ENCODE measurements at regions not wholly inside any gene's neighbourhood (a gene's known extent, or its start where the extent isn't known, plus 50 kb on each side); places are given as distances from the start of the nearest gene placed in this dataset.

DNA sequence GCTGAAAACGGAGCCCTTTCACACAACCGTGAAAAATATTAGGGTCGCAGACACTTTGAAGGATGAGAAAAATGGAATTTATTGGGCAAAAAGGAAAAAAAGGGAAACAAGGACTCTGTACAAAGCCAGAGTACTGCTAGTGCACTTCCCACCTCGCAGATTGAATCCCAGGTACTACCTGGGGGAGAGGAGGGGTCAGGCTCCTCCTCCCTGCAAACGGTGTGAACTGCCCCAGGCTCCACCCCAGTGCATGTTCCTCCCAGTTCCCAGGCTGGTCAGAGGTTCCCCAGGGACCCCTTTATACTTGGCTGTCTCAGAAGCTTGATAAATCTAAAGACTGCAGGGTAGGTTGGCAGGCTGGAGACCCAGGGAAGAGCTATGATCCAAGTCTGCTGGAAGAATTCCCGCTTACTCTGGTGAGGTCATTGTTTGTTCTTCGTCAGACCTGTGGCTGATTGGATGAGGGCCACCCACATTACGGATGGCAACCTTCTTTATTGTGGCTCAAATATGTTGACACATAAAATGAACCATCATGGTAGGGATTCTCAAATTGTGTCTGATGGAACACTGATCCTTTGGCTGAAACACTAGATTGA is 290.4 kb upstream of the POU3F3 start:
- WGBS, 2 experiments (ENCODE audit: extremely low coverage in 1 of 2, insufficient coverage in 1 of 2, insufficient read length in 1 of 2, insufficient replicate concordance in 2 of 2, low coverage in 1 of 2, low lambda C conversion rate in 2 of 2, missing lambda C conversion rate in 1 of 2) = 83% methylated on average over 8 of the region's 8 CpGs; no CpG with 5 or more reads in 1 of the 2 experiments
- POLR2A ChIA-PET (ENCODE audit: partially characterized antibody) = no interaction called here
- H3K79me1 ChIP-seq (ENCODE audit: low read depth, low read length) = no peaks in the 10 kb centered on the region

More for the DNA sequence above, 290.4 kb upstream of the POU3F3 start:
- Histone ChIP-seq H2BK15ac (ENCODE audit: low read length) (no peak overlapping the region), H3K18ac (ENCODE audit: extremely low read depth, low read length) (no peak overlapping the region), H3K79me2 (ENCODE audit: control insufficient read depth in 1 of 2, insufficient read depth in 2 of 2, low read length in 2 of 2) (no peaks in the 10 kb centered on the region), H3K27me3 (replicated peaks in 1 of 4; ENCODE audit: control insufficient read depth in 3 of 4, extremely low read depth in 1 of 4, insufficient read depth in 3 of 4, low read length in 3 of 4) (no peaks in the 10 kb centered on the region), H2BK20ac (ENCODE audit: low read length) (no peak overlapping the region), H3K4me2 (ENCODE audit: insufficient read depth in 1 of 2, low read depth in 2 of 2, low read length in 2 of 2) (no peak overlapping the region), H4K91ac (replicated peaks; ENCODE audit: insufficient read length, low read length) (no peak overlapping the region), H3K4me1 (replicated peaks in 1 of 4; ENCODE audit: control insufficient read depth in 3 of 4, insufficient read depth in 4 of 4, low read length in 3 of 4) (no peaks in the 10 kb centered on the region), H3K27ac (ENCODE audit: low read depth, low read length) (no peak overlapping the region), H2BK12ac (ENCODE audit: low read depth, low read length) (no peak overlapping the region), H2BK120ac (replicated peaks; ENCODE audit: low read depth, low read length) (no peak overlapping the region), H2AFZ (ENCODE audit: low read length) (no peak overlapping the region), H4K5ac (ENCODE audit: insufficient read length, low read depth, low read length) (no peak overlapping the region), H4K20me1 (replicated peaks in 1 of 2; ENCODE audit: control insufficient read depth in 1 of 2, insufficient read depth in 2 of 2, low read length in 2 of 2) (no peaks in the 10 kb centered on the region), H3K14ac (ENCODE audit: insufficient read length) (no peak overlapping the region), H3K9me3 (ENCODE audit: insufficient read depth in 2 of 2, low read depth in 1 of 2, low read length in 1 of 2) (no peaks in the 10 kb centered on the region), H2BK5ac (ENCODE audit: low read depth, low read length) (no peak overlapping the region), H3K4ac (replicated peaks; ENCODE audit: insufficient read length, low read depth, low read length) (no peak overlapping the region), H3K4me3 (ENCODE audit: extremely low read depth in 1 of 4, insufficient read depth in 2 of 4, low read depth in 3 of 4, low read length in 4 of 4) (no peak overlapping the region), H4K8ac (ENCODE audit: extremely low read depth, insufficient read depth, low read length) (no peak overlapping the region), H3K56ac (replicated peaks; ENCODE audit: insufficient read length, low read depth, low read length) (no peak overlapping the region), H3K9ac (replicated peaks in 1 of 4; ENCODE audit: extremely low read depth in 1 of 4, low read depth in 3 of 4, low read length in 3 of 4) (no peak overlapping the region), H2AK5ac (ENCODE audit: low read depth, low read length) (no peak overlapping the region), H3K23ac (ENCODE audit: insufficient read length) (no peak overlapping the region), H3K36me3 (ENCODE audit: control insufficient read depth in 2 of 4, insufficient read depth in 4 of 4, low read length in 3 of 4) (no peaks in the 10 kb centered on the region), H3K23me2 (ENCODE audit: low read depth, low read length) (no peaks in the 10 kb centered on the region)
- DNase-seq (ENCODE audit: low read depth in 1 of 2, low spot score in 2 of 2) = no peak
- no peak for TF ChIP-seq HDAC6 (IDR thresholded peaks at IDR 0.05; ENCODE audit: low read depth, low read length)
- TF ChIP-seq EP300 (IDR thresholded peaks at IDR 0.05; ENCODE audit: borderline replicate concordance in 1 of 2, low read depth in 2 of 2, low read length in 2 of 2) = no peak
- no peak for FAIRE-seq
- CTCF ChIA-PET (ENCODE audit: partially characterized antibody) = no interaction called here

All from H1 (cell line).